ENCODE measurements at regions not wholly inside any gene's neighbourhood (a gene's known extent, or its start where the extent isn't known, plus 50 kb on each side); places are given as distances from the start of the nearest gene placed in this dataset.

DNA sequence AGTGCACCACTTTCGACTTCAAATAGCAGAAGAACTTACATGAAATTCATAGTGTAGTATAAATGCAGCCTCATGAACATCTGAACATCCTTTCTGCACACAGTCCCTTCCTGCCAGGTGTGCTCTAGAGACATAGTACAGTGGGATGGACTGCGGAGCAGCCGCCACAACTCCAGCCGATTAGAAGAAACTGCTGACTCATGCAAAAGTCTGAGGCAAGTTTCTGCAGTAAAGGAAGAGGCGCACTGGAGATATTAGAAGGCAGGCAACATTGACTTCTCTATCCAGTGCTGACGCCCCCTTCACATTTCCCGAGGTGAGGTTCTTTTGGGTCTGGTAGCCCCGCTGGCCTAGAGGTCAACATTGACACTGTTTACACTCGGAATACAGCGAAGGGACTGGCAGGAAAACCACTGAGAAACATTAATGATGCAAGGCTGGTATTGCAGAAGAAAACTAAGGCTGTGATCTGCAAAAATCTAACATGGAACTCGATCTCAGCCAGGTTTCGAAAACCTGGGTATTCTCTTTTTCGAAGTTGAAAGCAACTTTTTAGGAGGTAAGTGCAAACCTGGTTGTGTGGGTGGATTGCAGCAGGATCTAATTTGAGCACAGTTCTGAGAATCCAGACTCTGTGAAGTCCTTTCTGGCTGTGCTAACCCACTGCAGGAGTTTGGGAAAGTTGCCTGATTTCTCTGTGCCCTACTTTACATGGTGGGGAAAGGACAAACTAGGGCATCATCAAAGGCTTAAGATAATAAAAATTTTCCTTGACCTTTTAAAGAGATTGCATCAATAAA, 90.7 kb downstream of the CDC7 start:
- DNase-seq (ENCODE audit: low spot score, unreplicated experiment): no peak
- TF ChIP-seq, protein P1, sequence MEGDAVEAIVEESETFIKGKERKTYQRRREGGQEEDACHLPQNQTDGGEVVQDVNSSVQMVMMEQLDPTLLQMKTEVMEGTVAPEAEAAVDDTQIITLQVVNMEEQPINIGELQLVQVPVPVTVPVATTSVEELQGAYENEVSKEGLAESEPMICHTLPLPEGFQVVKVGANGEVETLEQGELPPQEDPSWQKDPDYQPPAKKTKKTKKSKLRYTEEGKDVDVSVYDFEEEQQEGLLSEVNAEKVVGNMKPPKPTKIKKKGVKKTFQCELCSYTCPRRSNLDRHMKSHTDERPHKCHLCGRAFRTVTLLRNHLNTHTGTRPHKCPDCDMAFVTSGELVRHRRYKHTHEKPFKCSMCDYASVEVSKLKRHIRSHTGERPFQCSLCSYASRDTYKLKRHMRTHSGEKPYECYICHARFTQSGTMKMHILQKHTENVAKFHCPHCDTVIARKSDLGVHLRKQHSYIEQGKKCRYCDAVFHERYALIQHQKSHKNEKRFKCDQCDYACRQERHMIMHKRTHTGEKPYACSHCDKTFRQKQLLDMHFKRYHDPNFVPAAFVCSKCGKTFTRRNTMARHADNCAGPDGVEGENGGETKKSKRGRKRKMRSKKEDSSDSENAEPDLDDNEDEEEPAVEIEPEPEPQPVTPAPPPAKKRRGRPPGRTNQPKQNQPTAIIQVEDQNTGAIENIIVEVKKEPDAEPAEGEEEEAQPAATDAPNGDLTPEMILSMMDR (IDR thresholded peaks at IDR 0.05; ENCODE audit: unreplicated experiment): no peak
- Mint-ChIP-seq H3K9me3 (ENCODE audit: low read depth) (no peaks in the 10 kb centered on the region), H3K4me3 (ENCODE audit: low read depth) (no peak overlapping the region), H3K36me3 (ENCODE audit: insufficient read depth) (no peaks in the 10 kb centered on the region), H3K4me1 (ENCODE audit: low read depth) (peaks cover 9% of the 10 kb centered on the region), H3K27ac (peak overlapping the region; percentile 20), H3K27me3 (no peaks in the 10 kb centered on the region)

DNA sequence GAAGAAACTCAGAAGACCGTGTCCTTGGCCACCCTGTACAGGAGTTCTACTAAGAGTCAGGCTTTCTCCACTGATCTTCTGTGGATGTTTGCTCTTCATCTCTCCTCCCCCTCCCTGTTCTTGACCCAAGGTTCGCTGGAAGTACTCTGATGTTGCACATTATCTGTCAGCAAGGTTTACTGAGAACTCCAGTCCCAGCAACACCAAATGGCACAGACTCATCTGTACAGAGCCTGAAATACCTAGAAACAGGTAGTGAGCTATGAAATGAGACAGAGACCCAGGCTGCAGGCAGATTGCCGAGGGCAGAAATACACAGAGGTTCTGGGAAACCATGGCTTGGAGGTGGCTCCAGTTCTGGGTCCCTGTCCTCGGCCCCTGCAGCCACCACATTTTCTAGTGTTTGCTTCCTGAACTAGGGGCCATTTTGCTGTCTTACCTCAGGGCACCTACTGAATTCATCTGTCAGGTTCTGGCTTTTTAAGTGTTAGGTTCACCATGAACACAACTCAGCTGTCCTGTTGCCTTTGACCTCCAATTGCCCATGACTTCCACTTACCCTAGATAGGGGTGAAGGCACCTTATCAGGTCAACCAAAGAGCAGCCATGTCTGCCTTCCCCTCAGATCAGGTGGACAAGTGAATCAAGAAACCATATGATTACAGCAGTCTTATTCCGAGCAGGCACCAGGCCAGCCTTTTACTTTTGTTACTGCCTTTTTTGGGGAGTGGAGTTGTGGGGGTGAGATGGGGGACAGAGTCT, 92.2 kb downstream of the CDC7 start:
- Mint-ChIP-seq H3K9me3 (ENCODE audit: low read depth) (no peaks in the 10 kb centered on the region), H3K4me3 (ENCODE audit: low read depth) (no peak overlapping the region), H3K36me3 (ENCODE audit: insufficient read depth) (no peaks in the 10 kb centered on the region), H3K4me1 (ENCODE audit: low read depth) (peaks cover 9% of the 10 kb centered on the region), H3K27me3 (no peaks in the 10 kb centered on the region), H3K27ac (no peak overlapping the region)
- TF ChIP-seq, protein P1 (IDR thresholded peaks at IDR 0.05; ENCODE audit: unreplicated experiment): no peak
- DNase-seq (ENCODE audit: low spot score, unreplicated experiment): no peak

DNA sequence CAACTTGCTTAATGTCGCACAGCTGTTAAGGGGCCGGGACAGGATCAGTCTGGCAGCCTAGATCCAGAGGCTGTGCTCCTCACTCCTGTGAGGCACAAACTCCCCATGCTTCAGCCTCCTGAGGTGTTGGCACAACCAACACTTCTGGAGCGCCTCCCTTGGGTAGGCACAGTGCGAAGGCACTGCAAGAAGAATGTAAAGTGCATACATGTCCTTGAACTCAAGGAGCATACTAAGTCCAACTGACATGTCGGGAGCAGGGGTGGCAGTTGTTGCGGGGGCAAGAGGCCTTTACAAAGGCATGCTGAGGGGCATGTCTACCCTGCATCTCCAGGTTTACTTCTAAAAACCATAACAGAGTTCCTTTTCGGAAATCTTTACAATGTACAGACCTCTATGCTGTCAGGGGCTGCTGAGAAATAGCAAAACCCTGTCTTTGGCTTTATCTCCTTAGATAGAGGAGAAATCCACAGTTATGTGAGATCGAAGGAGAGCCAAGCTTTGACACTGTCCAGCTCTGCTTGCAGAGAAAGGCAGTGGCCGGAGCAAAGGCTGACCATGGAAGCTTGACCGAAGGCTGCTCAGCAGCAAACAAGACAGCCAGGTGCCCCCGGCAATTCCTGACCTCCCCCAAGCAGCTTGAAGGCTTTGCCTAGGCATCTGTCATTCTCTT, 93.9 kb downstream of the CDC7 start:
- peaks cover 7% of the 10 kb centered on the region for H3K4me1 Mint-ChIP-seq (ENCODE audit: low read depth)
- DNase-seq (ENCODE audit: low spot score, unreplicated experiment): no peak
- TF ChIP-seq, protein P1 (IDR thresholded peaks at IDR 0.05; ENCODE audit: unreplicated experiment): no peak
- H3K9me3 Mint-ChIP-seq (ENCODE audit: low read depth): no peaks in the 10 kb centered on the region
- H3K27ac Mint-ChIP-seq: no peak overlapping the region
- no peaks in the 10 kb centered on the region for H3K27me3 Mint-ChIP-seq
- no peak overlapping the region for H3K4me3 Mint-ChIP-seq (ENCODE audit: low read depth)
- no peaks in the 10 kb centered on the region for H3K36me3 Mint-ChIP-seq (ENCODE audit: insufficient read depth)

DNA sequence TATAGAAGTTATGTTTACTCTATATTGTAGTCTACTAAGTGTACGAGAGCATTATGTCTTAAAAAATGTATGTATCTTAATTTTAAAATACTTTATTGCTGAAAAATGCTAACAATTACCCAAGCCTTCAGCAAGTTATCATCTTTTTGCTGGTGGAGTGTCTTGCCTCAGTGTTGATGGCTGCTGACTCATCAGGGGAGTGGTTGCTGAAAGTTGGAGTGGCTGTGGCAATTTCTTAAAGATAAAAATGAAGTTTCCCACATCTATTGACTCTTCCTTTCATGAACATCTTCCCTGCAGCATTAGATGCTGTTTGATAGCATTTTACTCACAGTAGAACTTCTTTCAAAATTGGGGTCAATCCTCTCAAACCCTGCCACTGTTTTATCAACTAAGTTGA, 95.8 kb downstream of the CDC7 start:
- Mint-ChIP-seq H3K36me3 (ENCODE audit: insufficient read depth) (no peaks in the 10 kb centered on the region), H3K9me3 (ENCODE audit: low read depth) (no peaks in the 10 kb centered on the region), H3K27ac (no peak overlapping the region), H3K27me3 (peaks cover 6% of the 10 kb centered on the region), H3K4me1 (ENCODE audit: low read depth) (no peaks in the 10 kb centered on the region), H3K4me3 (ENCODE audit: low read depth) (no peak overlapping the region)
- no peak for DNase-seq (ENCODE audit: low spot score, unreplicated experiment)
- TF ChIP-seq, protein P1 (IDR thresholded peaks at IDR 0.05; ENCODE audit: unreplicated experiment): no peak

DNA sequence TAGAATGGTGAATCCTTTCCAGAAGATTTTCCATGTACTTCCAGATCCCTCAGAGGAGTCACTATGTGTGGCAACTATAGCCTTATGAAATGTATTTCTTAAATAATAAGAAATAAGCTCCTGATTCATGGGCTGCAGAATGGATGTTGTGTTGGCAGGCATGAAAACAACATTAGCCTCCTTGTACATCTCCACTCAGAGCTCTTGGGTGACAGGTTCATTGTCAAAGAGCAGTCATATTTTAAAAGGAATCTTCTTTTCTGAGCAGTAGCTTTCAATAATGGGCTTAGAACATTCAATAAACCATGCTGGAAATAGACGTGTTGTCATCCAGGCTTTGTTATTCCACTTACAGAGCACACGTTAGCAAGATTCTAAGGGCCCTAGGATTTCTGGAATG, 96.6 kb downstream of the CDC7 start:
- Mint-ChIP-seq H3K36me3 (ENCODE audit: insufficient read depth) (no peaks in the 10 kb centered on the region), H3K4me3 (ENCODE audit: low read depth) (no peak overlapping the region), H3K4me1 (ENCODE audit: low read depth) (no peaks in the 10 kb centered on the region)

More for the DNA sequence above, 96.6 kb downstream of the CDC7 start:
- Mint-ChIP-seq H3K9me3 (ENCODE audit: low read depth) (no peaks in the 10 kb centered on the region), H3K27ac (no peak overlapping the region), H3K27me3 (peaks cover 6% of the 10 kb centered on the region)
- TF ChIP-seq, protein P1 (IDR thresholded peaks at IDR 0.05; ENCODE audit: unreplicated experiment): no peak
- no peak for DNase-seq (ENCODE audit: low spot score, unreplicated experiment)

All from progenitor cell of endocrine pancreas (in vitro differentiated cells).